ENCODE measurements at regions not wholly inside any gene's neighbourhood (a gene's known extent, or its start where the extent isn't known, plus 50 kb on each side); places are given as distances from the start of the nearest gene placed in this dataset.

DNA sequence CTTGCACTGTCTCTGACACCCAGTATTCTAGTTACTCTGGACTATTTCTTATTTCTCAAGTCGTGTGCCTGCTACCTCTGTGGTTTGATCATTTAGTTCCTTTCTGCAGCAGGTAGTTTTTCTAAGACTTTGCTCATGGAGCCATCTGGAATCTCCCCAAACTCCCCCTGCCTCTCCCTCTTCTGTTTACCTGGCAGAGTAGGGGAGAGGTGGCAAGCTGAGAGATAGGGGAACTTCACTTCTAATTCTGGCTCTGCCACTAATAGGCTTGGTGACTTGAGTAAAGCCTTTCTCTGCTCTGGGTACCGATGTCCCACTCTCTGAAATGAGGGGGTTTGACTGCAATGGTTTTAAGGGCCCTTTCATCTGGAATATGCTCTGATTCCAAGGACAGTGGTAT, 141.3 kb downstream of the CPEB2 start:
- Mint-ChIP-seq H3K4me1 (ENCODE audit: low read depth, unreplicated experiment) (peaks cover 42% of the 10 kb centered on the region), H3K27ac (ENCODE audit: unreplicated experiment) (no peak overlapping the region), H3K9me3 (ENCODE audit: unreplicated experiment) (peaks cover 2% of the 10 kb centered on the region), H3K36me3 (ENCODE audit: unreplicated experiment) (no peaks in the 10 kb centered on the region), H3K4me3 (ENCODE audit: unreplicated experiment) (no peak overlapping the region), H3K27me3 (ENCODE audit: unreplicated experiment) (no peaks in the 10 kb centered on the region)
- TF ChIP-seq, protein P1, sequence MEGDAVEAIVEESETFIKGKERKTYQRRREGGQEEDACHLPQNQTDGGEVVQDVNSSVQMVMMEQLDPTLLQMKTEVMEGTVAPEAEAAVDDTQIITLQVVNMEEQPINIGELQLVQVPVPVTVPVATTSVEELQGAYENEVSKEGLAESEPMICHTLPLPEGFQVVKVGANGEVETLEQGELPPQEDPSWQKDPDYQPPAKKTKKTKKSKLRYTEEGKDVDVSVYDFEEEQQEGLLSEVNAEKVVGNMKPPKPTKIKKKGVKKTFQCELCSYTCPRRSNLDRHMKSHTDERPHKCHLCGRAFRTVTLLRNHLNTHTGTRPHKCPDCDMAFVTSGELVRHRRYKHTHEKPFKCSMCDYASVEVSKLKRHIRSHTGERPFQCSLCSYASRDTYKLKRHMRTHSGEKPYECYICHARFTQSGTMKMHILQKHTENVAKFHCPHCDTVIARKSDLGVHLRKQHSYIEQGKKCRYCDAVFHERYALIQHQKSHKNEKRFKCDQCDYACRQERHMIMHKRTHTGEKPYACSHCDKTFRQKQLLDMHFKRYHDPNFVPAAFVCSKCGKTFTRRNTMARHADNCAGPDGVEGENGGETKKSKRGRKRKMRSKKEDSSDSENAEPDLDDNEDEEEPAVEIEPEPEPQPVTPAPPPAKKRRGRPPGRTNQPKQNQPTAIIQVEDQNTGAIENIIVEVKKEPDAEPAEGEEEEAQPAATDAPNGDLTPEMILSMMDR (IDR thresholded peaks at IDR 0.05; ENCODE audit: partially characterized antibody, unreplicated experiment) = no peak
- no peak for DNase-seq

DNA sequence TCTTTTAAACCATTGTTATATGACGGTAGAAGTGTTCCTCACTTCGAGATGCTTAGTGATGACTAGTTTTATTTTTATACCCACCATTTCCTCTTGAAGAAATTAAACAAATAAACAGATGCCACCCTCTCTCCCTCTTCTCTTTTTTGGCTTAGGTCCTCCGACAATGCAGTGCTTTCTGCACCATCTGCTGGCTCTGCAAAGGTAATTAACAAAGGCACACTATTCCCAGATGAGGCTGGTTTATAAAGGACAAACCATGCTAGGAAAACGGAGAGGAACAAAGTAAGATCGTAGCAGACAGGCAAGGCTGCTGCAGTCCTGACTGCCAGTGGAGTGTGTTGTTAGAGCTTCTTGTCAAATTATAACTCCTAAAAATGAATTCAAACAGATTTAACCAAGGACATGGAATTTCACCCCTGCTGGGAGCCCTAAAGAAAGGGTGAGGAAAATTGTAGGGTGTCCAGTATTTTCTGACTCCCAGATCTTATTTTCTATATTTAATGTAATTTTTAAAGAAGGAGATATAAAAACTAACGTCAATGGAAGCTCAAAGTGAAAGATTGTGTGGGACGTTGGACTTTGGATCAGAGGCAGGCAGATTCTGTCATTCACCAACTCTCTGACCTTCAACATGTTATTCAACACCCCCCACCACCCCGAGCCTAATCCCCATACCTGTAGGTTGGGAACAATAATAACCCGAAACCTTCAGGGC, 142.1 kb downstream of the CPEB2 start:
- Mint-ChIP-seq H3K9me3 (ENCODE audit: unreplicated experiment) (peaks cover 2% of the 10 kb centered on the region), H3K4me1 (ENCODE audit: low read depth, unreplicated experiment) (peaks cover 44% of the 10 kb centered on the region), H3K27me3 (ENCODE audit: unreplicated experiment) (no peaks in the 10 kb centered on the region), H3K27ac (ENCODE audit: unreplicated experiment) (peak overlapping the region; percentile 91), H3K4me3 (ENCODE audit: unreplicated experiment) (peak overlapping the region; percentile 30), H3K36me3 (ENCODE audit: unreplicated experiment) (no peaks in the 10 kb centered on the region)
- TF ChIP-seq, protein P1 (IDR thresholded peaks at IDR 0.05; ENCODE audit: partially characterized antibody, unreplicated experiment) = no peak
- DNase-seq = no peak

DNA sequence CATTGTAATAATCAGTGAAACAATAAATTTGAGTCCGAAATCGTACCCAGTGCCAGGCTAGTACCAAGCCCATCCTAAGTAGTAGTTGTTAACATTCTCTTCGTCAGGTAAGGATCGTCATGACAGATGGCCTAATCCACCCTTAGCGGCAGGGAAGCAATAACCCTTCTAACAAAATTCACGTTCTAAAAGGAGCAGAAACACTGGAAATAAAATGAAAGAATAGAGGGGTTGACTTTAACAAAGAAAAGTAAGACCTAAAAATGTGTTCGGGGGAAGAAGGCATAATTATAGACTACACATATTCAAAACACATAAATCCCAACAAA, 142.7 kb downstream of the CPEB2 start:
- H3K27ac Mint-ChIP-seq (ENCODE audit: unreplicated experiment) = peak overlapping the region; percentile 65

DNA sequence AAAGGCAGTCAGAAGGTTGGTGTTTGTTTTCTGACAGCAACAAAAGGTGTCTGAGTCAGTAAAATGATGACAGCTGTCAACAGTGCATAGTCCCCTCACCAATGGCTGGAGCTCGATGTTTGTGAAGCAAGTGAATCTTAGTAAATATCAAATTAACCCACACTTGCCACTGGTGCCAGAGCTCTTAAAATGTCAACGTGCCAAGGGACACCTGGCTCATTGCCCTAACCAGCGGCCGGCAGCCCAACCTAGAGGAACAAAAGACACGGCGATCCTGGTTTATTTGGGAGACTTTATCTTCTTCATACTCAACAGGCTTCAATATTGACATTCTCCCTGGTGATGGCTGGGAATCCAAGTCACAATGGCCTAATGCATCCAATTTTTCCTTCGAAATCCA, 143.4 kb downstream of the CPEB2 start:
- H3K4me3 Mint-ChIP-seq (ENCODE audit: unreplicated experiment) = no peak overlapping the region
- peaks cover 54% of the 10 kb centered on the region for H3K4me1 Mint-ChIP-seq (ENCODE audit: low read depth, unreplicated experiment)
- H3K27me3 Mint-ChIP-seq (ENCODE audit: unreplicated experiment) = no peaks in the 10 kb centered on the region
- DNase-seq = no peak
- peak overlapping the region; percentile 18 for H3K27ac Mint-ChIP-seq (ENCODE audit: unreplicated experiment)
- no peaks in the 10 kb centered on the region for H3K36me3 Mint-ChIP-seq (ENCODE audit: unreplicated experiment)
- TF ChIP-seq, protein P1 (IDR thresholded peaks at IDR 0.05; ENCODE audit: partially characterized antibody, unreplicated experiment) = no peak
- H3K9me3 Mint-ChIP-seq (ENCODE audit: unreplicated experiment) = peaks cover 6% of the 10 kb centered on the region

More for the DNA sequence above, 142.7 kb downstream of the CPEB2 start:
- TF ChIP-seq, protein P1 (IDR thresholded peaks at IDR 0.05; ENCODE audit: partially characterized antibody, unreplicated experiment) = no peak
- no peak overlapping the region for H3K4me3 Mint-ChIP-seq (ENCODE audit: unreplicated experiment)
- no peaks in the 10 kb centered on the region for H3K36me3 Mint-ChIP-seq (ENCODE audit: unreplicated experiment)
- DNase-seq = no peak
- peaks cover 2% of the 10 kb centered on the region for H3K9me3 Mint-ChIP-seq (ENCODE audit: unreplicated experiment)
- H3K4me1 Mint-ChIP-seq (ENCODE audit: low read depth, unreplicated experiment) = peaks cover 48% of the 10 kb centered on the region
- no peaks in the 10 kb centered on the region for H3K27me3 Mint-ChIP-seq (ENCODE audit: unreplicated experiment)

DNA sequence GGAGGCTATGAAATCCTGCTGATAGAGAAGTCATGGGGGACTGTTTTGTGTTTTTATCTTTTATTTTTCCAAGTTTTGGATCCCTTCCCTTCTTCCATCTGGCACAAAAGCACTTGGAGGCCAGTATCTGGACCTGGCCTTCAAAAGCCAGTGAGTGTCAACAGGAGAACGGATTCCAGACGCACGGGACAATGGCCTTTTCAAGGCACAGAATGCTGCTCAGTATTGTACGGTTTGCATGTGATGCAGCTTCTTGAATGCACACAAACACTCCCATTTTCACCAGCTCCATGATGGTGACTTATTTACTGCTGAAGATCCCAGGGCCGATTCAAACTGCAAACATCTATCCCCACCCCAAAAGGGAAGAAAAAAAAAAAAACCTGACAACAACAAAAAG, 145.4 kb downstream of the CPEB2 start:
- peak overlapping the region; percentile 7 for H3K4me3 Mint-ChIP-seq (ENCODE audit: unreplicated experiment)
- peaks cover 4% of the 10 kb centered on the region for H3K9me3 Mint-ChIP-seq (ENCODE audit: unreplicated experiment)
- no peaks in the 10 kb centered on the region for H3K27me3 Mint-ChIP-seq (ENCODE audit: unreplicated experiment)
- peak overlapping the region; percentile 30 for H3K27ac Mint-ChIP-seq (ENCODE audit: unreplicated experiment)
- peaks cover 4% of the 10 kb centered on the region for H3K36me3 Mint-ChIP-seq (ENCODE audit: unreplicated experiment)
- DNase-seq = no peak
- peaks cover 55% of the 10 kb centered on the region for H3K4me1 Mint-ChIP-seq (ENCODE audit: low read depth, unreplicated experiment)
- TF ChIP-seq, protein P1 (IDR thresholded peaks at IDR 0.05; ENCODE audit: partially characterized antibody, unreplicated experiment) = no peak

All from glutamatergic neuron (in vitro differentiated cells).